ENCODE measurements at regions not wholly inside any gene's neighbourhood (a gene's known extent, or its start where the extent isn't known, plus 50 kb on each side); places are given as distances from the start of the nearest gene placed in this dataset.

GRCh38 chr4:171017593-171017992, 795.6 kb upstream of the GALNTL6 start (continued):
- TF ChIP-seq ARID4B (CRISPR knock-in tag; IDR thresholded peaks at IDR 0.05; ENCODE audit: borderline replicate concordance) (no peak), ZNF512 (CRISPR knock-in tag; IDR thresholded peaks at IDR 0.05; ENCODE audit: borderline replicate concordance) (no peak), OVOL2 (CRISPR knock-in tag; IDR thresholded peaks at IDR 0.05; ENCODE audit: borderline replicate concordance) (no peak), ZNF532 (CRISPR knock-in tag; IDR thresholded peaks at IDR 0.05; ENCODE audit: borderline replicate concordance) (no peak)

GRCh38 chr4:171016145-171016544, 797.1 kb upstream of the GALNTL6 start:
- TF ChIP-seq ELF4 (CRISPR knock-in tag; IDR thresholded peaks at IDR 0.05; ENCODE audit: low read depth) (no peak), HMGA2 (CRISPR knock-in tag; IDR thresholded peaks at IDR 0.05) (peak; percentile 93), RORB (CRISPR knock-in tag; IDR thresholded peaks at IDR 0.05) (no peak)
- DNase-seq (ENCODE audit: low spot score) (no peak), ATAC-seq (no peak)
- H3K27me3 Mint-ChIP-seq (ENCODE audit: low read depth) = no peaks in the 10 kb centered on the region; the same call in 1 of the 2 replicates
- H3K4me3 Mint-ChIP-seq = no peak overlapping the region
- POLR2A ChIA-PET = no interaction called here
- H3K36me3 Mint-ChIP-seq = peaks cover 24% of the 10 kb centered on the region
- CTCF ChIA-PET = no interaction called here
- peaks cover 19% of the 10 kb centered on the region for H3K9me3 Mint-ChIP-seq
- H3K27ac Mint-ChIP-seq = no peak overlapping the region
- peaks cover 11% of the 10 kb centered on the region for H3K4me1 Mint-ChIP-seq

- Mint-ChIP-seq H3K27me3 (ENCODE audit: low read depth) (no peaks in the 10 kb centered on the region; the same call in 1 of the 2 replicates), H3K4me1 (peaks cover 4% of the 10 kb centered on the region), H3K4me3 (no peak overlapping the region), H3K9me3 (peaks cover 25% of the 10 kb centered on the region), H3K27ac (no peak overlapping the region), H3K36me3 (peaks cover 30% of the 10 kb centered on the region)
- TF ChIP-seq SMAD4 (CRISPR knock-in tag; IDR thresholded peaks at IDR 0.05) = no peak
- TF ChIP-seq E2F5 (CRISPR knock-in tag; IDR thresholded peaks at IDR 0.05) = no peak
- ChIA-PET CTCF (no interaction called here), POLR2A (no interaction called here)
- ATAC-seq (no peak), DNase-seq (ENCODE audit: low spot score) (no peak)
These were observed 797.8 kb upstream of the GALNTL6 start for GRCh38 chr4:171015441-171015840.
